Fibroblast of lung (primary cell): ENCODE measurements at regions not wholly inside any gene's neighbourhood (a gene's known extent, or its start where the extent isn't known, plus 50 kb on each side); places are given as distances from the start of the nearest gene placed in this dataset.

Source experiments
- DNase-seq, 2 donors: peaks; one replicate each; pipeline versions ENCODE4 v3.0.0 to v3.0.0-alpha.2; 2010; ENCODE audit warnings: low read depth in 2 of 2
- H2AFZ ChIP-seq: 2 replicates; pipeline ENCODE4 v1.5.1; 2012; ENCODE audit warnings: low read length, control low read depth, inconsistent platforms
- H3K27ac ChIP-seq: 2 replicates; pipeline ENCODE4 v1.5.1; 2011; ENCODE audit warnings: low read length, control low read depth; ENCODE audit not compliant: insufficient read depth
- H3K27me3 ChIP-seq: 2 replicates; pipeline ENCODE4 v1.5.1; 2011; ENCODE audit warnings: mild to moderate bottlenecking, low read length; ENCODE audit not compliant: control insufficient read depth, insufficient read depth
- H3K36me3 ChIP-seq: 2 replicates; pipeline ENCODE4 v1.5.1; 2011; ENCODE audit warnings: low read length; ENCODE audit not compliant: control insufficient read depth, insufficient read depth
- H3K4me1 ChIP-seq: 2 replicates; pipeline ENCODE4 v1.5.1; 2011; ENCODE audit warnings: low read length; ENCODE audit not compliant: control insufficient read depth, insufficient read depth; ENCODE audit errors: extremely low read depth
- H3K4me2 ChIP-seq: 2 replicates; pipeline ENCODE4 v1.5.1; 2011; ENCODE audit warnings: low read length, control low read depth; ENCODE audit not compliant: insufficient read depth; ENCODE audit errors: extremely low read depth
- H3K4me3 ChIP-seq, 4 experiments: fragments of 200-600 bp in 1 of 4; sonication (generic) in 1 of 4; replicated peaks in 1 of 4; 2 replicates each; pipeline ENCODE4 v1.5.1; 2011 to 2016; ENCODE audit warnings: low read length in 4 of 4, low read depth in 3 of 4, mild to moderate bottlenecking in 3 of 4, control low read depth in 2 of 4, inconsistent platforms in 1 of 4, mixed read lengths in 1 of 4; ENCODE audit not compliant: insufficient read depth in 1 of 4; ENCODE audit errors: control extremely low read depth in 1 of 4
- H3K79me2 ChIP-seq: 2 replicates; pipeline ENCODE4 v1.5.1; 2012; ENCODE audit warnings: mild to moderate bottlenecking, low read length, inconsistent platforms; ENCODE audit not compliant: control insufficient read depth, insufficient read depth
- H3K9ac ChIP-seq: 2 replicates; pipeline ENCODE4 v1.5.1; 2011; ENCODE audit warnings: mild to moderate bottlenecking, low read length, control low read depth; ENCODE audit not compliant: insufficient read depth
- H3K9me3 ChIP-seq: 2 replicates; pipeline ENCODE4 v1.5.1; 2012; ENCODE audit warnings: low read depth, low read length; ENCODE audit not compliant: control insufficient read depth, insufficient read depth
- H4K20me1 ChIP-seq: 2 replicates; pipeline ENCODE4 v1.5.1; 2011; ENCODE audit warnings: low read length; ENCODE audit not compliant: control insufficient read depth, insufficient read depth; ENCODE audit errors: extremely low read depth
- CTCF ChIP-seq, 2 donors: IDR thresholded peaks in 1 of 2; conservative IDR thresholded peaks in 1 of 2; 1 replicate in 1 of 2; 2 replicates in 1 of 2; pipeline ENCODE4 v1.5.1; 2011 to 2012; ENCODE audit warnings: low read length in 2 of 2, control low read depth in 1 of 2, inconsistent platforms in 1 of 2, low read depth in 1 of 2, mild to moderate bottlenecking in 1 of 2
- EZH2 ChIP-seq: IDR thresholded peaks from 2 replicates; pipeline ENCODE4 v1.5.1; 2012; ENCODE audit warnings: low read length, control low read depth, mild to moderate bottlenecking; ENCODE audit errors: missing control alignments

GRCh38 chr3:72615776-72616175 is 232.5 kb downstream of the SHQ1 start:
- no peaks in the 10 kb centered on the region for H3K4me1 ChIP-seq
- no peak overlapping the region for H3K27ac ChIP-seq
- H2AFZ ChIP-seq, result no peak overlapping the region
- no peak overlapping the region for H3K4me3 ChIP-seq
- H3K9ac ChIP-seq, result no peak overlapping the region
- no peak overlapping the region for H3K4me2 ChIP-seq
- H4K20me1 ChIP-seq, result no peaks in the 10 kb centered on the region
- no peaks in the 10 kb centered on the region for H3K9me3 ChIP-seq
- DNase-seq, result no peak
- H3K27me3 ChIP-seq, result peaks cover 7% of the 10 kb centered on the region
- H3K79me2 ChIP-seq, result no peaks in the 10 kb centered on the region
- no peaks in the 10 kb centered on the region for H3K36me3 ChIP-seq
- TF ChIP-seq EZH2 (no peak), CTCF (conservative IDR thresholded peaks at IDR 0.05 in 1 of 2, IDR thresholded peaks at IDR 0.05 in 1 of 2; ENCODE audit: low read depth in 1 of 2, low read length in 2 of 2) (no peak)

GRCh38 chr3:72615182-72615581 is 233.1 kb downstream of the SHQ1 start:
- H3K4me1 ChIP-seq, result no peaks in the 10 kb centered on the region
- no peak overlapping the region for H3K9ac ChIP-seq
- H4K20me1 ChIP-seq, result no peaks in the 10 kb centered on the region
- TF ChIP-seq EZH2 (no peak), CTCF (conservative IDR thresholded peaks at IDR 0.05 in 1 of 2, IDR thresholded peaks at IDR 0.05 in 1 of 2; ENCODE audit: low read depth in 1 of 2, low read length in 2 of 2) (no peak)
- peaks cover 7% of the 10 kb centered on the region for H3K27me3 ChIP-seq
- no peak overlapping the region for H3K4me3 ChIP-seq
- no peaks in the 10 kb centered on the region for H3K79me2 ChIP-seq
- no peak overlapping the region for H3K27ac ChIP-seq
- DNase-seq, result no peak
- H3K36me3 ChIP-seq, result no peaks in the 10 kb centered on the region
- H2AFZ ChIP-seq, result no peak overlapping the region
- no peak overlapping the region for H3K4me2 ChIP-seq
- H3K9me3 ChIP-seq, result no peaks in the 10 kb centered on the region

DNA sequence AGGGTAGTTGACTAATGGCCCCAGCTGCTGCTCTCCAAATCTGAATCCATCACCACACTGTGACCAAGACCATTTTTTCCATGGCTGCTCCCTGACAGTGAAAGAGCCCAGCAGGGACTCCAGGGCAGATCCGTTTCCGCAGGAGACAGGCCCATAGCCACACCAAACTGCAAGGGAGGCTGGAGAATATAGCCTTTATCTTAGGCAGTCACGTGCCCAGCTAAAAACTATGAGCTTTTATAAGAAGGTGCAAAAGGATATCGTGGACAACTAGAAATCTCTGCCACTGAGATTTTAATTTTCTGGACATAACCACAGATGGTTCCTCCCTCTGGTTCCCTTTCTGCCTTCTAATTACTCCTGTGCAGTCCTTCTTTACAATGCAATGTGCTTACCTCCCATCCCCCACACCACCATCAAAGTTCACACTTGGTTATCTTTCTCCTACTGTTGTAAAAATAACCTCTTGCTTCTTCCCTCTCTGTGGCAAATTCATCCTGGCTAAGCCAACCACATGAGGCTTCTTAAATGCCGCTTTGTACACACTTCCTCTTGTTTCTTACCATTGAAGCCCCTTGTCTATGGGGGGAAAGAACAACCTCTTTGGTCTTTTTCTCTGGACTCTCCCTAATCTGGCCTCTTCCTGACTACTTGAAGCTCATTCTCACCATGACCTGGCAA is 233.7 kb downstream of the SHQ1 start:
- H2AFZ ChIP-seq, result no peak overlapping the region
- no peaks in the 10 kb centered on the region for H3K9me3 ChIP-seq
- no peaks in the 10 kb centered on the region for H3K79me2 ChIP-seq
- TF ChIP-seq EZH2 (no peak), CTCF (conservative IDR thresholded peaks at IDR 0.05 in 1 of 2, IDR thresholded peaks at IDR 0.05 in 1 of 2; ENCODE audit: low read depth in 1 of 2, low read length in 2 of 2) (no peak)
- H3K36me3 ChIP-seq, result no peaks in the 10 kb centered on the region
- no peak for DNase-seq
- H4K20me1 ChIP-seq, result no peaks in the 10 kb centered on the region
- H3K4me3 ChIP-seq, result no peak overlapping the region
- H3K9ac ChIP-seq, result no peak overlapping the region
- H3K4me2 ChIP-seq, result no peak overlapping the region
- no peak overlapping the region for H3K27ac ChIP-seq
- H3K4me1 ChIP-seq, result no peaks in the 10 kb centered on the region
- H3K27me3 ChIP-seq, result peaks cover 7% of the 10 kb centered on the region
